PC-9 (cell line): ENCODE measurements at regions not wholly inside any gene's neighbourhood (a gene's known extent, or its start where the extent isn't known, plus 50 kb on each side); places are given as distances from the start of the nearest gene placed in this dataset.

Experiments
- BruUV-seq: library from RNA; stranded (reverse); fragments of 400-500 nt; replicated peaks from 2 replicates; lab custom pipeline; 2021; lab: Mats Ljungman, UMichigan
- CTCF ChIA-PET: fragments of 300-600 bp; sonication (Branson Sonifier 250); formaldehyde crosslinking; loops from one replicate; lab custom pipeline; 2022; ENCODE audit warnings: antibody characterized with exemption; lab: Charles Lee
- POLR2A ChIA-PET: fragments of 300-600 bp; sonication (Branson Sonifier 250); formaldehyde crosslinking; loops from one replicate; lab custom pipeline; 2022; ENCODE audit warnings: antibody characterized with exemption; ENCODE audit not compliant: unreplicated experiment; lab: Charles Lee
- DNase-seq, 2 experiments: peaks; one replicate each; pipeline versions ENCODE4 v3.0.0 to v3.0.0-alpha.2; 2015 to 2022; ENCODE audit warnings: mixed read lengths in 1 of 2
- H2AFZ ChIP-seq: fragments of 200-600 bp; sonication (generic); 2 replicates; pipeline ENCODE4 v1.8.1; 2017; ENCODE audit warnings: antibody characterized with exemption
- H3F3A ChIP-seq: fragments of 200-600 bp; sonication (generic); 2 replicates; pipeline ENCODE4 v1.8.1; 2017; ENCODE audit warnings: antibody characterized with exemption, mild to moderate bottlenecking, low read depth; ENCODE audit not compliant: insufficient read depth
- H3K27ac ChIP-seq: fragments of 200-600 bp; sonication (generic); 2 replicates; pipeline ENCODE4 v1.6.1; 2016; ENCODE audit warnings: mixed run types
- H3K27me3 ChIP-seq: fragments of 200-600 bp; sonication (generic); 2 replicates; pipeline ENCODE4 v1.6.1; 2016; ENCODE audit warnings: low read depth, mixed run types; ENCODE audit not compliant: insufficient read depth
- H3K36me3 ChIP-seq: fragments of 200-600 bp; sonication (generic); 2 replicates; pipeline ENCODE4 v1.6.1; 2016; ENCODE audit warnings: low read depth, mixed run types
- H3K4me1 ChIP-seq: fragments of 200-600 bp; sonication (generic); replicated peaks from 2 replicates; pipeline ENCODE4 v1.6.1; 2016; ENCODE audit warnings: mixed run types; ENCODE audit not compliant: insufficient read depth
- H3K4me2 ChIP-seq: fragments of 200-600 bp; sonication (generic); 2 replicates; pipeline ENCODE4 v1.6.1; 2017; ENCODE audit warnings: mixed run types
- H3K4me3 ChIP-seq: fragments of 200-600 bp; sonication (generic); 2 replicates; pipeline ENCODE4 v1.6.1; 2016; ENCODE audit warnings: mixed run types
- H3K79me2 ChIP-seq: fragments of 200-600 bp; sonication (generic); 2 replicates; pipeline ENCODE4 v1.6.1; 2017; ENCODE audit warnings: low read depth, mixed run types
- H3K9me2 ChIP-seq: fragments of 200-600 bp; sonication (generic); 2 replicates; pipeline ENCODE4 v1.8.1; 2017; ENCODE audit warnings: mild to moderate bottlenecking; ENCODE audit not compliant: insufficient read depth
- H3K9me3 ChIP-seq: fragments of 200-600 bp; sonication (generic); 2 replicates; pipeline ENCODE4 v1.8.1; 2016; ENCODE audit warnings: low read depth; ENCODE audit not compliant: insufficient read depth
- H4K20me1 ChIP-seq: fragments of 200-600 bp; sonication (generic); 2 replicates; pipeline ENCODE4 v1.8.1; 2017; ENCODE audit not compliant: insufficient read depth
- CTCF ChIP-seq: fragments of 200-600 bp; sonication (generic); conservative IDR thresholded peaks from 2 replicates; pipeline ENCODE4 v1.6.1; 2017; ENCODE audit warnings: mixed run types, antibody characterized with exemption, mild to moderate bottlenecking, moderate library complexity
- EZH2 ChIP-seq: fragments of 200-600 bp; sonication (generic); IDR thresholded peaks from 2 replicates; pipeline ENCODE4 v1.8.0; 2017; ENCODE audit warnings: antibody characterized with exemption, low read depth
- intact Hi-C: fragments of 100-400 bp; cut with micrococcal nuclease; formaldehyde crosslinking; loops from one replicate; pipeline ENCODE4 v1.10.0; 2022; ENCODE audit not compliant: unreplicated experiment

- ChIA-PET POLR2A (no interaction called here), CTCF (no interaction called here)
- no TSS peak for BruUV-seq
- DNase-seq, result no peak
- Histone ChIP-seq H3K36me3 (no peaks in the 10 kb centered on the region), H4K20me1 (no peaks in the 10 kb centered on the region), H3K27ac (no peak overlapping the region), H3K79me2 (no peaks in the 10 kb centered on the region), H3K4me2 (no peak overlapping the region), H3K9me3 (no peaks in the 10 kb centered on the region), H3K4me1 (no peaks in the 10 kb centered on the region), H3K4me3 (no peak overlapping the region), H3F3A (no peaks in the 10 kb centered on the region), H3K27me3 (no peaks in the 10 kb centered on the region), H3K9me2 (no peaks in the 10 kb centered on the region), H2AFZ (no peak overlapping the region)
- intact Hi-C loops, result no loop called here
- TF ChIP-seq CTCF (no peak), EZH2 (no peak)
Measured at GRCh38 chr6:156583083-156583482, 194.1 kb upstream of the ARID1B start.

DNA sequence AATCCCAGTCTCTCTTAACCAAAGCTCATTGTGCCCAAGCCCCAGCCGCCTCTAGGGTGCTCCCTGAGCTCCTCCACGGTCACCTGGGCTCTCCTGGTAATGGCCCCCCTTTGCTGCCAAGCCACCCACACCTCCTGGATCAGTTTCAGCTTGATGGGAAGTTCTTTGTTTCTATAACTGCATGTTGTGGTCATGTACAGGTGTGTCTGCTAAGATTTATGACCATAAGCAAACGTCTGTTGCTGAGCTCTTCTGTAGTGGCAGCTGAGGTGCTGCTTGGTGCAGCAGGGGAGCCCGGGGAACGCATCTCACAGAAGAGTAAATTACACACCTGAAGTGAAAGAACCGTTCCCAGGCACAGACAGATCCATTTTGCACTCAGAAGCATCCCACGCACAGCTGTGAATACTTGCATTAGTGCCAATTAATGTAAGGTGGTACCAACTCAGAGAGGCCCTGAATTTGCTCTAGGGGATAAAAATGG lies 194.6 kb upstream of the ARID1B start:
- Histone ChIP-seq H3K79me2 (no peaks in the 10 kb centered on the region), H3K4me1 (no peaks in the 10 kb centered on the region), H3K4me3 (no peak overlapping the region), H3K27me3 (no peaks in the 10 kb centered on the region), H4K20me1 (no peaks in the 10 kb centered on the region), H3K9me3 (0 out of 2 replicates have a peak, but pooled peaks cover 4% of the 10 kb centered on the region), H3K36me3 (no peaks in the 10 kb centered on the region), H3K4me2 (no peak overlapping the region), H3K27ac (no peak overlapping the region), H2AFZ (no peak overlapping the region), H3K9me2 (no peaks in the 10 kb centered on the region), H3F3A (no peaks in the 10 kb centered on the region)
- ChIA-PET POLR2A (no interaction called here), CTCF (no interaction called here)
- intact Hi-C loops, result no loop called here
- no TSS peak for BruUV-seq
- DNase-seq, result no peak
- TF ChIP-seq CTCF (no peak), EZH2 (no peak)

DNA sequence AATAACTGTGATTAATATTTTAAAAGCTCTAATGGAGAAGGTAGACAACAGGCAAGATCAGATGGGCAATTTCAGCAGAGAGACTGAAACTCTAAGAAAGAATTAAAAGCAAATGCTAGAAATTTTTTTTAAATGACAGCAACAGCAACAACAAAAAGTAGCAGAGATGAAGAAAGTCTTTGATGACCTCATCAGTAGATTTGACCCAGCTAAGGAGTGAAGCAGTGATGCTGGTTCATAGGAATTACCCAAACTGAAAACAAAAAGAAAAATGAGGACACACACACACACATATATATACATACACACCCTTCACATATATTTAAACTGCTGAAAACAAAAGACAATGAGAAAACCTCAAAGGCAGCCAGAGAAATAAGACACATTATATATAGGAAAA lies 197.6 kb upstream of the ARID1B start:
- Histone ChIP-seq H3K4me2 (no peak overlapping the region), H3K36me3 (no peaks in the 10 kb centered on the region), H3F3A (no peaks in the 10 kb centered on the region), H2AFZ (no peak overlapping the region), H4K20me1 (no peaks in the 10 kb centered on the region), H3K4me1 (no peaks in the 10 kb centered on the region), H3K79me2 (no peaks in the 10 kb centered on the region), H3K9me2 (no peaks in the 10 kb centered on the region), H3K27me3 (no peaks in the 10 kb centered on the region), H3K9me3 (peaks cover 11% of the 10 kb centered on the region; the same call in 1 of the 2 replicates), H3K4me3 (no peak overlapping the region), H3K27ac (no peak overlapping the region)
- TF ChIP-seq EZH2 (no peak), CTCF (no peak)
- intact Hi-C loops, result no loop called here
- ChIA-PET CTCF (no interaction called here), POLR2A (interaction anchor here (0.6 kb wide), 1 partner anchor 13 kb away, joined by 5 read pairs; no protein-coding TSS in a partner anchor)
- BruUV-seq, result no TSS peak
- DNase-seq, result no peak
